ENCODE measurements at regions not wholly inside any gene's neighbourhood (a gene's known extent, or its start where the extent isn't known, plus 50 kb on each side); places are given as distances from the start of the nearest gene placed in this dataset.

DNA sequence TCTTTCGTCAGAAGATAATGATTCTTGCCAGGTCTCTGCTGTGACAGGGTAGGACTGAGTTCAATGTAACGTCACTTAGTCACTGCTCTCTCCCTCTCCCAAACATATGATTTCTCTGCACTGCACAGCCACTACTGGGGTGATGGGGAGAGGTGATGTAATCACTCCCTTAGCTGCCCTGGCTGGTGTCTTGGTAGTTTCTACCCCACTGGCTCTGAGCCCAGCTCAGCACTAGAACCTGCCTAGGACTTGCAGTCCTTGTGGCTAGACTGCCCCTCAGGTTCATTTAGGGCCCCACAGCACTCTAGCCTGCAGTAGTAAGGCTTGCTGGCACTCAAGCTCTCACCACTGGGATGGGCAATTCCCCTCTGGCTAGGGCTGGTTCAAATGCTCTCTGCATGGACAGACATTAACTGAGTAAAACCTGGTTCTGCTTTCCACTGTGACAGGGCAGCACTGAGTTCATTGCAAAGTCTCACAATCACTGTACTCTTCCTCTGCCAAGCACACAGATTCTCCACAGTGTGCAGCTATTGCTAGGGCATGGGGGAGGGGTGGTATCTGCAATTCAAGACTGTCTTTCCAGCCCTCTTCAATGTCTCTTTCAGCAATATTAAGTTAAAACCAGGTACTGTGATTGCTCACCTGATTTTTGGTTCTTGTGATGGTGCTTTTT is 571.4 kb upstream of the FAT3 start:
- H3K4me1 ChIP-seq = no peaks in the 10 kb centered on the region

GRCh38 chr11:91650802-91651201 is 573.8 kb upstream of the FAT3 start:
- ATAC-seq = no peak
- Histone ChIP-seq H3K9me3 (no peaks in the 10 kb centered on the region), H3K4me1 (no peaks in the 10 kb centered on the region), H3K27ac (no peak overlapping the region), H3K4me3 (no peak overlapping the region), H3K36me3 (no peaks in the 10 kb centered on the region), H3K27me3 (no peaks in the 10 kb centered on the region)
- 66 to 80% methylated on average over 5 of the region's 5 CpGs for WGBS, 2 donors (ENCODE audit: low coverage in 1 of 2)
- TF ChIP-seq POLR2AphosphoS5 (IDR thresholded peaks at IDR 0.05) (no peak), EP300 (IDR thresholded peaks at IDR 0.05) (no peak), POLR2A (IDR thresholded peaks at IDR 0.05) (no peak), CTCF (IDR thresholded peaks at IDR 0.05) (no peak)

More for the DNA sequence above, 571.4 kb upstream of the FAT3 start:
- no peak for ATAC-seq
- H3K36me3 ChIP-seq = no peaks in the 10 kb centered on the region
- no peak overlapping the region for H3K4me3 ChIP-seq
- no peaks in the 10 kb centered on the region for H3K9me3 ChIP-seq
- no peaks in the 10 kb centered on the region for H3K27me3 ChIP-seq
- WGBS, 2 donors (ENCODE audit: low coverage in 1 of 2) = 80 to 82% methylated on average over 1 to 2 of the region's 2 CpGs
- TF ChIP-seq POLR2AphosphoS5 (IDR thresholded peaks at IDR 0.05) (no peak), CTCF (IDR thresholded peaks at IDR 0.05) (no peak), POLR2A (IDR thresholded peaks at IDR 0.05) (no peak), EP300 (IDR thresholded peaks at IDR 0.05) (no peak)
- no peak overlapping the region for H3K27ac ChIP-seq

GRCh38 chr11:91641153-91641552 is 583.5 kb upstream of the FAT3 start:
- no peaks in the 10 kb centered on the region for H3K9me3 ChIP-seq
- no peak for TF ChIP-seq CTCF (IDR thresholded peaks at IDR 0.05)
- no peak for TF ChIP-seq POLR2AphosphoS5 (IDR thresholded peaks at IDR 0.05)
- TF ChIP-seq EP300 (IDR thresholded peaks at IDR 0.05) = no peak
- no peak for TF ChIP-seq POLR2A (IDR thresholded peaks at IDR 0.05)
- WGBS, 2 donors (ENCODE audit: low coverage in 1 of 2) = 74 to 93% methylated on average over 3 of the region's 3 CpGs
- no peaks in the 10 kb centered on the region for H3K27me3 ChIP-seq
- no peak for ATAC-seq
- no peaks in the 10 kb centered on the region for H3K36me3 ChIP-seq
- H3K4me3 ChIP-seq = no peak overlapping the region
- H3K4me1 ChIP-seq = no peaks in the 10 kb centered on the region
- H3K27ac ChIP-seq = no peak overlapping the region

GRCh38 chr11:91639359-91639758 is 585.3 kb upstream of the FAT3 start:
- no peak for TF ChIP-seq POLR2AphosphoS5 (IDR thresholded peaks at IDR 0.05)

GRCh38 chr11:91630916-91631673 is 593.5 kb upstream of the FAT3 start:
- 72 to 88% methylated on average over 4 of the region's 4 CpGs for WGBS, 2 donors (ENCODE audit: low coverage in 1 of 2)
- ATAC-seq = no peak
- H3K4me3 ChIP-seq = no peak overlapping the region

More at GRCh38 chr11:91639359-91639758, 585.3 kb upstream of the FAT3 start:
- H3K36me3 ChIP-seq = no peaks in the 10 kb centered on the region
- no peaks in the 10 kb centered on the region for H3K9me3 ChIP-seq
- no peaks in the 10 kb centered on the region for H3K27me3 ChIP-seq
- H3K4me3 ChIP-seq = no peak overlapping the region
- 78 to 100% methylated on average over 2 of the region's 2 CpGs for WGBS, 2 donors (ENCODE audit: low coverage in 1 of 2)
- no peak for ATAC-seq
- H3K27ac ChIP-seq = no peak overlapping the region
- no peaks in the 10 kb centered on the region for H3K4me1 ChIP-seq

More at GRCh38 chr11:91630916-91631673, 593.5 kb upstream of the FAT3 start:
- no peaks in the 10 kb centered on the region for H3K4me1 ChIP-seq
- no peaks in the 10 kb centered on the region for H3K36me3 ChIP-seq
- TF ChIP-seq POLR2A (IDR thresholded peaks at IDR 0.05) = no peak
- no peak for TF ChIP-seq CTCF (IDR thresholded peaks at IDR 0.05)
- no peak for TF ChIP-seq EP300 (IDR thresholded peaks at IDR 0.05)
- no peak for TF ChIP-seq POLR2AphosphoS5 (IDR thresholded peaks at IDR 0.05)
- H3K9me3 ChIP-seq = no peaks in the 10 kb centered on the region
- no peaks in the 10 kb centered on the region for H3K27me3 ChIP-seq
- no peak overlapping the region for H3K27ac ChIP-seq
